ENCODE measurements at regions not wholly inside any gene's neighbourhood (a gene's known extent, or its start where the extent isn't known, plus 50 kb on each side); places are given as distances from the start of the nearest gene placed in this dataset.

- no peak for TF ChIP-seq EP300 (IDR thresholded peaks at IDR 0.05)
- no peak for TF ChIP-seq CTCF (IDR thresholded peaks at IDR 0.05)
- TF ChIP-seq POLR2AphosphoS5 (IDR thresholded peaks at IDR 0.05): no peak
Observed at GRCh38 chrX:112254896-112255295, 172.3 kb upstream of the TRPC5 start.

Measured in stomach (tissue), 4 donors.